Immature natural killer cell (primary cell): ENCODE measurements at regions not wholly inside any gene's neighbourhood (a gene's known extent, or its start where the extent isn't known, plus 50 kb on each side); places are given as distances from the start of the nearest gene placed in this dataset.

ENCODE experiments used
- DNase-seq, 3 donors: peaks; one replicate each; pipeline ENCODE4 v3.0.0; 2022; ENCODE audit warnings: mixed read lengths in 1 of 3
- H3K27ac Mint-ChIP-seq, 6 donors: one replicate each; pipeline ENCODE4 v1.8.0; 2020; ENCODE audit warnings: mixed read lengths in 6 of 6, mild to moderate bottlenecking in 5 of 6, inconsistent platforms in 4 of 6, moderate library complexity in 3 of 6
- H3K27me3 Mint-ChIP-seq, 3 donors: one replicate each; pipeline ENCODE4 v1.8.0; 2020 to 2021; ENCODE audit warnings: low read depth in 3 of 3, mild to moderate bottlenecking in 3 of 3, mixed read lengths in 3 of 3, moderate library complexity in 3 of 3, inconsistent platforms in 1 of 3
- H3K36me3 Mint-ChIP-seq, 3 donors: one replicate each; pipeline ENCODE4 v1.8.0; 2020; ENCODE audit warnings: mixed read lengths in 3 of 3, inconsistent platforms in 2 of 3, mild to moderate bottlenecking in 2 of 3
- H3K4me1 Mint-ChIP-seq, 2 donors: one replicate each; pipeline ENCODE4 v1.8.0; 2020; ENCODE audit warnings: inconsistent platforms in 2 of 2, mild to moderate bottlenecking in 2 of 2, mixed read lengths in 2 of 2, moderate library complexity in 1 of 2
- H3K4me3 Mint-ChIP-seq, 5 donors: one replicate each; pipeline ENCODE4 v1.8.0; 2020; ENCODE audit warnings: mild to moderate bottlenecking in 5 of 5, mixed read lengths in 5 of 5, inconsistent platforms in 3 of 5, moderate library complexity in 3 of 5
- H3K9me3 Mint-ChIP-seq, 6 donors: one replicate each; pipeline ENCODE4 v1.8.0; 2020; ENCODE audit warnings: mild to moderate bottlenecking in 6 of 6, mixed read lengths in 6 of 6, inconsistent platforms in 4 of 6, moderate library complexity in 3 of 6

GRCh38 chr12:113568021-113568420 lies 96.3 kb upstream of the LHX5 start:
- H3K4me3 Mint-ChIP-seq, result no peak overlapping the region
- DNase-seq, result no peak
- H3K27me3 Mint-ChIP-seq, result peaks cover 0 to 14% (median 3%) of the 10 kb centered on the region in 3 donors
- no peaks in the 10 kb centered on the region for H3K36me3 Mint-ChIP-seq
- no peak overlapping the region for H3K27ac Mint-ChIP-seq
- H3K4me1 Mint-ChIP-seq, result no peaks in the 10 kb centered on the region
- H3K9me3 Mint-ChIP-seq, result no peaks in the 10 kb centered on the region

DNA sequence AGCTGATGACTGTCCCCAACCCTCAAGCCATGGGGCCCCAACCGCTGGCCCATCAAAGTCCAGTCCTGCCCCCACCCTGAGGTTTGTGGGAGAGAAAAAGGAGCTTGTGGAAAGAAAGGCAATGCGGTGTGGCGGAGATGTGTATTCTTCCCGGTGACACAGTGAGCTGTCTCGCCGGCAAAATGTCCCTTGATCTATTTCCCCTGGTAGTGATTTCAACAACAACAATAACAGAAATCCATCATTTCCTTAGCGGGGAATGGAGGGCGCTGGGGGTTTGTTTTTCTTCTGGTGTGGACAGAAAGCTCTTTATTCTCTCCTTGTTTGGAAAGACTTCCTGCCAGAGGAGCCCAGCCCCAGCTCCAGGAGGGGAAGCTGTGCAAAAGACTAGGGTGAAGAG lies 93.7 kb upstream of the LHX5 start:
- Mint-ChIP-seq H3K27me3 (peaks cover 0 to 12% (median 0%) of the 10 kb centered on the region in 3 donors), H3K36me3 (no peaks in the 10 kb centered on the region), H3K4me1 (no peaks in the 10 kb centered on the region), H3K9me3 (no peaks in the 10 kb centered on the region), H3K27ac (no peak overlapping the region), H3K4me3 (no peak overlapping the region)
- no peak for DNase-seq

- H3K4me1 Mint-ChIP-seq, result no peaks in the 10 kb centered on the region
- H3K36me3 Mint-ChIP-seq, result no peaks in the 10 kb centered on the region
- H3K4me3 Mint-ChIP-seq, result no peak overlapping the region
- peaks cover 0 to 15% (median 2%) of the 10 kb centered on the region in 3 donors for H3K27me3 Mint-ChIP-seq
- H3K27ac Mint-ChIP-seq, result no peak overlapping the region
- H3K9me3 Mint-ChIP-seq, result no peaks in the 10 kb centered on the region
- DNase-seq, result no peak
Observed at GRCh38 chr12:113561068-113561780, 89.6 kb upstream of the LHX5 start.

GRCh38 chr12:113559466-113559865 lies 87.8 kb upstream of the LHX5 start:
- no peak for DNase-seq
- Mint-ChIP-seq H3K36me3 (no peaks in the 10 kb centered on the region), H3K4me1 (no peaks in the 10 kb centered on the region), H3K9me3 (no peaks in the 10 kb centered on the region), H3K4me3 (no peak overlapping the region), H3K27me3 (peaks cover 0 to 10% (median 2%) of the 10 kb centered on the region in 3 donors), H3K27ac (no peak overlapping the region)

- H3K27ac Mint-ChIP-seq, result no peak overlapping the region
- no peak overlapping the region for H3K4me3 Mint-ChIP-seq
- no peaks in the 10 kb centered on the region for H3K9me3 Mint-ChIP-seq
- no peak for DNase-seq
- H3K36me3 Mint-ChIP-seq, result no peaks in the 10 kb centered on the region
- no peaks in the 10 kb centered on the region for H3K4me1 Mint-ChIP-seq
- peaks cover 3 to 12% (median 9%) of the 10 kb centered on the region in 3 donors for H3K27me3 Mint-ChIP-seq
Observed at GRCh38 chr12:113555226-113555625, 83.6 kb upstream of the LHX5 start.

GRCh38 chr12:113552760-113553159 lies 81.1 kb upstream of the LHX5 start:
- H3K9me3 Mint-ChIP-seq, result no peaks in the 10 kb centered on the region
- H3K27ac Mint-ChIP-seq, result no peak overlapping the region
- no peak for DNase-seq
- H3K4me1 Mint-ChIP-seq, result no peaks in the 10 kb centered on the region
- no peak overlapping the region for H3K4me3 Mint-ChIP-seq
- peaks cover 7 to 11% (median 9%) of the 10 kb centered on the region in 3 donors for H3K27me3 Mint-ChIP-seq
- no peaks in the 10 kb centered on the region for H3K36me3 Mint-ChIP-seq

GRCh38 chr12:113551563-113551962 lies 79.9 kb upstream of the LHX5 start:
- Mint-ChIP-seq H3K9me3 (no peaks in the 10 kb centered on the region), H3K4me1 (no peaks in the 10 kb centered on the region), H3K4me3 (no peak overlapping the region), H3K27ac (no peak overlapping the region), H3K36me3 (no peaks in the 10 kb centered on the region), H3K27me3 (peaks cover 5 to 9% (median 7%) of the 10 kb centered on the region in 3 donors)
- DNase-seq, result no peak

DNA sequence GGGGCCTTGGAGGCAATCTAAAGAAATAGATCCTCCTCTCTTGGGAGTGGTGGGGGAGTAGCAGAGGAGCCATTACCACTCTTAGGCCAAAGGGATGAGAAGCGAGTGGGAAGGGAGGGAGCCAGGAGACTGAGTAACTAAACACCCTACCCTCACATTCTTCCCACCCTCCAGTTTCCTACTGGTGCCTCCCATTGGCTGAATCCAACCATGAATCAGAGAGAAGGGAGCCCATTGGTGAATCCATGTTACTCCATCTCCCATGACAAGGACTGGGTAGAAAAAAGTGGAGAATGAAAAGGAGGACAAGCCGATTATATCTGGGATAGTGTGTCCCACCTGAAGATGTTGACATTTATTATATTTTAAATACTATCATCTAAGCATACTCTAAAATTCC lies 76.8 kb upstream of the LHX5 start:
- Mint-ChIP-seq H3K27me3 (peaks cover 5 to 7% (median 7%) of the 10 kb centered on the region in 3 donors), H3K4me3 (no peak overlapping the region), H3K9me3 (peaks cover 0 to 2% (median 0%) of the 10 kb centered on the region in 6 donors), H3K27ac (no peak overlapping the region), H3K4me1 (no peaks in the 10 kb centered on the region), H3K36me3 (no peaks in the 10 kb centered on the region)
- no peak for DNase-seq

GRCh38 chr12:113546916-113547863 lies 75.5 kb upstream of the LHX5 start:
- H3K27me3 Mint-ChIP-seq, result peaks cover 5 to 7% (median 7%) of the 10 kb centered on the region in 3 donors
- no peaks in the 10 kb centered on the region for H3K36me3 Mint-ChIP-seq
- DNase-seq, result no peak
- H3K4me1 Mint-ChIP-seq, result no peaks in the 10 kb centered on the region
- no peak overlapping the region for H3K4me3 Mint-ChIP-seq
- H3K9me3 Mint-ChIP-seq, result peaks cover 0 to 2% (median 0%) of the 10 kb centered on the region in 6 donors
- H3K27ac Mint-ChIP-seq, result no peak overlapping the region

- H3K27ac Mint-ChIP-seq, result no peak overlapping the region
- no peaks in the 10 kb centered on the region for H3K36me3 Mint-ChIP-seq
- peaks cover 0 to 5% (median 0%) of the 10 kb centered on the region in 6 donors for H3K9me3 Mint-ChIP-seq
- no peak for DNase-seq
- no peaks in the 10 kb centered on the region for H3K4me1 Mint-ChIP-seq
- no peak overlapping the region for H3K4me3 Mint-ChIP-seq
- H3K27me3 Mint-ChIP-seq, result peaks cover 0 to 8% (median 7%) of the 10 kb centered on the region in 3 donors
Observed at GRCh38 chr12:113537751-113538087, 66.0 kb upstream of the LHX5 start.

DNA sequence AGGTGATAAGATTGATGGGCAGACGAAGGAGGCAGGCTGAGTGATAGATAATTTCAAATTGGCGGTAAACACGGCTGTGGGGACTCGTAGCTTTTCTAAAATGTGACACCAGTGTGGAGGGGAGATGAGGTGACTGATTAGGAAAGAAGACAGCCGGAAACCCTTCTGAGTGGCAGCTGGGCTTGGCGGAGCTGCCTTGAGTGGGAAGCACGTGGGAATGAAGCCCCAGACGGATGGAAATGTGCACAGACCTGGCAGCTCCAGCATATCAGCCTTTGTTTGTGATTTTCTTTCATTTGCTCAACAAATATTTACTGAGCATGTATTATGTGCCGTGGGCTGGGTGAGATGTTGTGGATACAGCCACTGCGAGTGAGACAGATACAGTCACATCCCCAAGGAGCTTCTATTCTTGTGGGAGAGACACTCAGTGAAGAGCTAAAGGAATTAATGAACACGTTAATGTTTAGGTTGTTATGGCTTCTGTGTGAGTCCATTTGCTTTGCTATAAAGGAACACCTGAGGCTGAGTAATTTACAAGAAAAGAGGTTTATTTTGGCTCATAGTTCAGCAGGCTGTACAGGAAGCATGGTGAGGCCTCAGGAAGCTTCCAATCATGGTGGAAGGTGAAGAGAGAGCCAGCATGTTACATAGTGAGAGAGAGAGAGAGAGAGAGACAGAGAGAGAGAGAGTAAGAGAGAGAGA lies 65.5 kb upstream of the LHX5 start:
- Mint-ChIP-seq H3K4me3 (no peak overlapping the region), H3K36me3 (no peaks in the 10 kb centered on the region), H3K27me3 (peaks cover 0 to 9% (median 8%) of the 10 kb centered on the region in 3 donors), H3K27ac (no peak overlapping the region), H3K9me3 (peaks cover 0 to 5% (median 0%) of the 10 kb centered on the region in 6 donors), H3K4me1 (no peaks in the 10 kb centered on the region)
- no peak for DNase-seq

- Mint-ChIP-seq H3K27me3 (peaks cover 0 to 9% (median 8%) of the 10 kb centered on the region in 3 donors), H3K4me1 (no peaks in the 10 kb centered on the region), H3K27ac (no peak overlapping the region), H3K36me3 (no peaks in the 10 kb centered on the region), H3K9me3 (peaks cover 0 to 5% (median 0%) of the 10 kb centered on the region in 6 donors), H3K4me3 (no peak overlapping the region)
- no peak for DNase-seq
Observed at GRCh38 chr12:113535100-113535499, 63.4 kb upstream of the LHX5 start.

DNA sequence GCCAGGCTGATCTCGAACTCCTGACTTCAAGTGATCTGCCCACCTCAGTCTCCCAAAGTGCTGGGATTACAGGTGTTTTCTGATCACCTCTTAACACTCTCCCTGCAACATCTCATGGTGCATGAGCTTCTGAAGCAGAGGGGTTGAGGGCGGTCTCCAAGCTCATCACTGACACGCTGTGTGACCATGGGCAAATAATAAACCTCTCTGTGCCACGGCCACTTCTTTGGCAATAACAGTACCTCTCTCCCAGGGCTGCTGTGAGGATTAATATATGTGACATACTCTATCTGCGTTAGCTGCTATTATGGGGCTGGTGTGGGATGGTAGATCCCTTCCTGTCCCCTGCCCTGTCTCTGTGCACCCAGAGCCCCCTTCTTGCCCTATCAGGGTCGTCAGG lies 62.9 kb upstream of the LHX5 start:
- no peak overlapping the region for H3K4me3 Mint-ChIP-seq
- H3K9me3 Mint-ChIP-seq, result peaks cover 0 to 5% (median 0%) of the 10 kb centered on the region in 6 donors
- no peak for DNase-seq
- peaks cover 0 to 9% (median 8%) of the 10 kb centered on the region in 3 donors for H3K27me3 Mint-ChIP-seq
- no peaks in the 10 kb centered on the region for H3K36me3 Mint-ChIP-seq
- H3K4me1 Mint-ChIP-seq, result no peaks in the 10 kb centered on the region
- no peak overlapping the region for H3K27ac Mint-ChIP-seq
